ENCODE measurements at regions not wholly inside any gene's neighbourhood (a gene's known extent, or its start where the extent isn't known, plus 50 kb on each side); places are given as distances from the start of the nearest gene placed in this dataset.

- Histone ChIP-seq H3K36me3 (no peaks in the 10 kb centered on the region), H3K27ac (no peak overlapping the region), H3K9me3 (no peaks in the 10 kb centered on the region), H3K27me3 (no peaks in the 10 kb centered on the region), H3K4me3 (no peak overlapping the region), H3K4me1 (no peaks in the 10 kb centered on the region)
- 89 to 91% methylated on average over 16 to 17 of the region's 17 CpGs for WGBS, 2 donors
- DNase-seq (no peak), ATAC-seq (ENCODE audit: low FRiP score in 2 of 2) (no peak)
- no peak for TF ChIP-seq EP300 (IDR thresholded peaks at IDR 0.05)
- no peak for TF ChIP-seq POLR2AphosphoS5 (IDR thresholded peaks at IDR 0.05)
- TF ChIP-seq CTCF (IDR thresholded peaks at IDR 0.05), result no peak
- TF ChIP-seq POLR2A (IDR thresholded peaks at IDR 0.05), result no peak
These were observed 298.1 kb downstream of the TCERG1L start for GRCh38 chr10:131013281-131013912.

DNA sequence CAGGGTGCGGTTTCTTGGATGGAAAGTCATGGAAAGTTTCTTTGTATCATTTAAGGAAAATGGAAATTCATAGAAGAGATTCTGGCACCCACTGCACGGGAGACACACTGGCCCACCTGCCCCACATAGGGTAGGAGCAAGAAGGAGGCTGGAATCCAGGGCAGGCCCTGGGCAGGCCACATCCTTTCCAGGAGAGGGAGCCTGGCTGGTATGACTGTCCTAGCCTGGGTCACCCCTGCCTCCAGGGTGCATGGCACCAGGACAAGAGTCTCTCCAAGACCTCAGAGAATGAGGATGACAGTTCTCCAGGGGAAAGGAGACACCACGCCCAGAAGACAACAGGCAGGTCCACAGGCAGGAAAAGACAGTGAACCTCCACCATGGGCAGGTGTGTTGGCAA, 297.2 kb downstream of the TCERG1L start:
- Histone ChIP-seq H3K27me3 (no peaks in the 10 kb centered on the region), H3K4me3 (no peak overlapping the region), H3K27ac (no peak overlapping the region), H3K9me3 (no peaks in the 10 kb centered on the region), H3K36me3 (no peaks in the 10 kb centered on the region), H3K4me1 (no peaks in the 10 kb centered on the region)
- TF ChIP-seq CTCF (IDR thresholded peaks at IDR 0.05) (no peak), POLR2A (IDR thresholded peaks at IDR 0.05) (no peak), EP300 (IDR thresholded peaks at IDR 0.05) (no peak), POLR2AphosphoS5 (IDR thresholded peaks at IDR 0.05) (no peak)
- ATAC-seq (ENCODE audit: low FRiP score in 2 of 2) (no peak), DNase-seq (no peak)
- 82 to 86% methylated on average over 3 of the region's 3 CpGs for WGBS, 2 donors

GRCh38 chr10:131015271-131015670, 296.2 kb downstream of the TCERG1L start:
- H3K27ac ChIP-seq, result no peak overlapping the region
- no peaks in the 10 kb centered on the region for H3K27me3 ChIP-seq
- no peak for TF ChIP-seq POLR2AphosphoS5 (IDR thresholded peaks at IDR 0.05)
- no peak for TF ChIP-seq POLR2A (IDR thresholded peaks at IDR 0.05)
- no peak for TF ChIP-seq EP300 (IDR thresholded peaks at IDR 0.05)
- TF ChIP-seq CTCF (IDR thresholded peaks at IDR 0.05), result no peak
- ATAC-seq (ENCODE audit: low FRiP score in 2 of 2) (no peak), DNase-seq (no peak)
- H3K9me3 ChIP-seq, result no peaks in the 10 kb centered on the region
- H3K4me3 ChIP-seq, result no peak overlapping the region
- WGBS, 2 donors, result 85 to 87% methylated on average over 9 of the region's 9 CpGs
- no peaks in the 10 kb centered on the region for H3K4me1 ChIP-seq
- H3K36me3 ChIP-seq, result no peaks in the 10 kb centered on the region

- ATAC-seq (ENCODE audit: low FRiP score in 2 of 2), result no peak
- WGBS, 2 donors, result 89 to 99% methylated on average over 7 of the region's 7 CpGs
- H3K4me3 ChIP-seq, result no peak overlapping the region
- H3K36me3 ChIP-seq, result no peaks in the 10 kb centered on the region
- H3K4me1 ChIP-seq, result no peaks in the 10 kb centered on the region
- TF ChIP-seq EP300 (IDR thresholded peaks at IDR 0.05) (no peak), CTCF (IDR thresholded peaks at IDR 0.05) (no peak), POLR2A (IDR thresholded peaks at IDR 0.05) (no peak), POLR2AphosphoS5 (IDR thresholded peaks at IDR 0.05) (no peak)
- H3K27me3 ChIP-seq, result no peaks in the 10 kb centered on the region
- H3K9me3 ChIP-seq, result no peaks in the 10 kb centered on the region
- DNase-seq, result no peak
- H3K27ac ChIP-seq, result no peak overlapping the region
These were observed 295.0 kb downstream of the TCERG1L start for GRCh38 chr10:131016556-131016955.

DNA sequence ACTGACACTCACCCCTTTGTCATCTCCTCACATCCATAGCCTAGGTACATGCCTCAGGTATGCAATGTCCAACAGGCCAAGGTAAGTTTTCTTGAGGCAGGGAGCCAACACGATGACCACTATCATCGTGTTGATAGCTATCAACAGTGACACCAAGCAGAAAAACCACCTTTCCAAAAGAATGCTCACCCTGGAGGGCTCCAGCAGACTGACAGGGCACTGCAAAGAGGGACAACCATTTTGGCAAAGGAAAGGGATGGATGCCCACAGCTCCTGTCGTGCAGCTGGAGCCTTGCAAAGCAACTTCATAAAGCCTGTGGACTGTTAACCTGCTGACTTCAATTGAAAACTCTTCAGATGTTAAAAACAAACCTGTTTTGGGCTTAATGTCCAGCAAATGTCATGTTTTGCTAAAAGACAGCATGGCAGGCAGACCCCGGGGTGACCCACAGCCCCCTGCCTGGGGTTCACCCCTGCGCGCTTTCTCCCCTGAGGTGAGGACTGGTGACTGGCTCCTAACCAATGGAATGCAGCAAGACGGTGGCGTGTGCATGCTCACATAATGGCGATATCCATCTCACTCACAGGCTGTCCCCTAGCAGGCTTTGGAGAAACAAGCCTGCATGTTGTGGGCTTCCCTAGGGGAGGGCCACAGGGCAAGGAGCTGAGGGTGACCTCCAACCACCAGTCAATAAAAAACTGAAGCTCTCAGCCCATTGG, 293.8 kb downstream of the TCERG1L start:
- no peak for TF ChIP-seq POLR2A (IDR thresholded peaks at IDR 0.05)
- Histone ChIP-seq H3K9me3 (no peaks in the 10 kb centered on the region), H3K36me3 (no peaks in the 10 kb centered on the region), H3K27me3 (no peaks in the 10 kb centered on the region), H3K27ac (no peak overlapping the region), H3K4me1 (no peaks in the 10 kb centered on the region), H3K4me3 (no peak overlapping the region)
- DNase-seq, result no peak
- WGBS, 2 donors, result 86 to 88% methylated on average over 9 of the region's 9 CpGs
- ATAC-seq (ENCODE audit: low FRiP score in 2 of 2), result no peak
